ENCODE measurements at regions not wholly inside any gene's neighbourhood (a gene's known extent, or its start where the extent isn't known, plus 50 kb on each side); places are given as distances from the start of the nearest gene placed in this dataset.

GRCh38 chr19:32082028-32082427 is 263.4 kb upstream of the ZNF507 start:
- TF ChIP-seq EP300 (IDR thresholded peaks at IDR 0.05; ENCODE audit: borderline replicate concordance): no peak
- TF ChIP-seq REST (IDR thresholded peaks at IDR 0.05; ENCODE audit: low read depth): no peak
- no peak for TF ChIP-seq TEAD4 (IDR thresholded peaks at IDR 0.05)

All from Ishikawa (cell line).